ENCODE measurements at regions not wholly inside any gene's neighbourhood (a gene's known extent, or its start where the extent isn't known, plus 50 kb on each side); places are given as distances from the start of the nearest gene placed in this dataset.

DNA sequence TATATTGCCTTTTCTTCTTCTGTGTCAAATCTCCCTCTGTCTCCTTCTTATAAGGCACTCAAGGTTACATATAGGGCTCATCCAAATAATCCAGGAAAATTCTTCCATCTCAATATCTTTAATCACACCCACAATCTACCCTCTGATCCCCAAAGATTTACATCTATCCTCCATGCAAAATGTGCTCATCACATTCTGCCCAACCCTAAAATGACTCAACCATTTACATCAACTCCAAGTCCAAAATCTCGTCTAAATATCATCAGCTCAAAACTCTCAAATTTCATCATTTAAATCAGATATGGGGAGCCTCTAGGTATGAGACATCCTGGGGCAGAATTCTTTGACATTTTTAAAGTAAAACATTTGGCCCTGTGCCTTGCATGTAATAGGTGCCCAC lies 1349.8 kb downstream of the SUCLG1 start:
- ATAC-seq (no peak), DNase-seq (peak; percentile 22)
- intact Hi-C loops (cut with micrococcal nuclease), result no loop called here

DNA sequence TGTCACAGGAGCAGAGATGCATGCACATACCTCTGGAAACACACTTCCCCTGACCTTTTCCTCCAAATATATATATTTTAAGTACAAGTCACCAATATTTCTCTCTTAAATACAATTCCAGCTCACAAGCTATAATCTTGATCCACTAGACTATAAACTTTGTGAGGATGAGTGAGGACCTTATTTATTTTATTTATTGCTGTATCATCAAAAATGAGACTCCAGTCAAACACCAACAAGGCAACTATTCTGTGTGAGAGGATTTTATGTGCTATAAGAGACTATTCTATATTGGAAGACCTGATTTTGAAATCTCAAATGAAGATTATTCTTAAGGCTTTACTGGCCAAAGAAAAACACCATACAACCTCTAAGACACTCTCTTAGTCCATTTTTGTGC lies 1352.2 kb downstream of the SUCLG1 start:
- H3K4me3 ChIP-seq (ENCODE audit: low read length), result no peak overlapping the region
- no peak overlapping the region for H2AFZ ChIP-seq (ENCODE audit: low read length)
- no peaks in the 10 kb centered on the region for H3F3A ChIP-seq (ENCODE audit: low read length, unreplicated experiment)
- no peaks in the 10 kb centered on the region for H3K27me3 ChIP-seq (ENCODE audit: low read length)
- POLR2A ChIA-PET (ENCODE audit: unreplicated experiment), result no interaction called here
- peaks cover 18% of the 10 kb centered on the region for H3K4me1 ChIP-seq (ENCODE audit: insufficient read depth, low read length)
- no peak overlapping the region for H3K4me2 ChIP-seq (ENCODE audit: low read length)
- BruUV-seq (replicated peaks), result no TSS peak
- no peak overlapping the region for H3K27ac ChIP-seq (ENCODE audit: low read length)
- intact Hi-C loops (cut with micrococcal nuclease), result no loop called here
- no peaks in the 10 kb centered on the region for H3K36me3 ChIP-seq (ENCODE audit: low read depth, low read length)
- DNase-seq (no peak), ATAC-seq (no peak)
- no peak overlapping the region for H3K9ac ChIP-seq (ENCODE audit: low read length)
- H3K9me2 ChIP-seq (replicated peaks; ENCODE audit: low read length), result no peaks in the 10 kb centered on the region
- TF ChIP-seq, protein P1, sequence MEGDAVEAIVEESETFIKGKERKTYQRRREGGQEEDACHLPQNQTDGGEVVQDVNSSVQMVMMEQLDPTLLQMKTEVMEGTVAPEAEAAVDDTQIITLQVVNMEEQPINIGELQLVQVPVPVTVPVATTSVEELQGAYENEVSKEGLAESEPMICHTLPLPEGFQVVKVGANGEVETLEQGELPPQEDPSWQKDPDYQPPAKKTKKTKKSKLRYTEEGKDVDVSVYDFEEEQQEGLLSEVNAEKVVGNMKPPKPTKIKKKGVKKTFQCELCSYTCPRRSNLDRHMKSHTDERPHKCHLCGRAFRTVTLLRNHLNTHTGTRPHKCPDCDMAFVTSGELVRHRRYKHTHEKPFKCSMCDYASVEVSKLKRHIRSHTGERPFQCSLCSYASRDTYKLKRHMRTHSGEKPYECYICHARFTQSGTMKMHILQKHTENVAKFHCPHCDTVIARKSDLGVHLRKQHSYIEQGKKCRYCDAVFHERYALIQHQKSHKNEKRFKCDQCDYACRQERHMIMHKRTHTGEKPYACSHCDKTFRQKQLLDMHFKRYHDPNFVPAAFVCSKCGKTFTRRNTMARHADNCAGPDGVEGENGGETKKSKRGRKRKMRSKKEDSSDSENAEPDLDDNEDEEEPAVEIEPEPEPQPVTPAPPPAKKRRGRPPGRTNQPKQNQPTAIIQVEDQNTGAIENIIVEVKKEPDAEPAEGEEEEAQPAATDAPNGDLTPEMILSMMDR (conservative IDR thresholded peaks at IDR 0.05; ENCODE audit: low read depth, low read length), result no peak
- TF ChIP-seq EZH2 (IDR thresholded peaks at IDR 0.05; ENCODE audit: low read length, unreplicated experiment) (no peak), EZH2phosphoT487 (IDR thresholded peaks at IDR 0.05; ENCODE audit: borderline replicate concordance, low read length) (no peak)
- CTCF ChIA-PET, result no interaction called here
- no peaks in the 10 kb centered on the region for H4K20me1 ChIP-seq (ENCODE audit: low read length)
- no peaks in the 10 kb centered on the region for H3K9me3 ChIP-seq (ENCODE audit: low read length)
- no peaks in the 10 kb centered on the region for H3K79me2 ChIP-seq (ENCODE audit: low read length)

More for the DNA sequence above, 1349.8 kb downstream of the SUCLG1 start:
- Histone ChIP-seq H3K27ac (ENCODE audit: low read length) (no peak overlapping the region), H3K79me2 (ENCODE audit: low read length) (no peaks in the 10 kb centered on the region), H3K4me2 (ENCODE audit: low read length) (no peak overlapping the region), H3K9me2 (replicated peaks; ENCODE audit: low read length) (no peaks in the 10 kb centered on the region), H3K27me3 (ENCODE audit: low read length) (no peaks in the 10 kb centered on the region), H3K4me1 (ENCODE audit: insufficient read depth, low read length) (peaks cover 15% of the 10 kb centered on the region), H3K36me3 (ENCODE audit: low read depth, low read length) (no peaks in the 10 kb centered on the region), H2AFZ (ENCODE audit: low read length) (no peak overlapping the region), H4K20me1 (ENCODE audit: low read length) (no peaks in the 10 kb centered on the region), H3K9me3 (ENCODE audit: low read length) (no peaks in the 10 kb centered on the region), H3F3A (ENCODE audit: low read length, unreplicated experiment) (no peaks in the 10 kb centered on the region), H3K9ac (ENCODE audit: low read length) (no peak overlapping the region), H3K4me3 (ENCODE audit: low read length) (no peak overlapping the region)
- POLR2A ChIA-PET (ENCODE audit: unreplicated experiment), result no interaction called here
- CTCF ChIA-PET, result no interaction called here
- TF ChIP-seq EZH2 (IDR thresholded peaks at IDR 0.05; ENCODE audit: low read length, unreplicated experiment) (no peak), EZH2phosphoT487 (IDR thresholded peaks at IDR 0.05; ENCODE audit: borderline replicate concordance, low read length) (no peak)
- TF ChIP-seq, protein P1 (conservative IDR thresholded peaks at IDR 0.05; ENCODE audit: low read depth, low read length), result no peak
- BruUV-seq (replicated peaks), result no TSS peak

DNA sequence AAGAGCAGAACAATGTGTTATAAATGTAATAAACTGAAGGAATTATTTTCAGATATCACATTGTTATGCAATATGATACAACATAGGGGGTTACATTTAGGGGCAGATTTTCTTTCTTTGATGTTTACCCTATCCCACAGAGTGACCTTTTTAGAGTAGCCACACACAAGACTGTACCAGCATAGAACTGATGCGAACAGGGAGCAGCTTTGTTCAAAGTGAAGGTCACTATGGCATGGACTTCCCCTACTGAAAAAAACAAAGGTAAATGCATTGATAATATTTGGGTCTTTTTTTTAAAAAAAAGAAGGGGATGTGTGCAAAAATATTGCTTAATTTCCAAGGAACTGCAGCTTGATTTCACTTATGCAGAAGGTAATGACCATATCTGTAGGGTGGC lies 1354.9 kb downstream of the SUCLG1 start:
- Histone ChIP-seq H2AFZ (ENCODE audit: low read length) (0 out of 2 replicates have a peak overlapping the region, but pooled peaks have one; percentile 19), H3K4me2 (ENCODE audit: low read length) (peak overlapping the region; percentile 29), H3K27me3 (ENCODE audit: low read length) (no peaks in the 10 kb centered on the region), H3K27ac (ENCODE audit: low read length) (peak overlapping the region; percentile 33; the same call in 1 of the 2 replicates), H3K9me3 (ENCODE audit: low read length) (no peaks in the 10 kb centered on the region), H3K4me3 (ENCODE audit: low read length) (no peak overlapping the region), H3K4me1 (ENCODE audit: insufficient read depth, low read length) (peaks cover 18% of the 10 kb centered on the region), H3K79me2 (ENCODE audit: low read length) (no peaks in the 10 kb centered on the region), H4K20me1 (ENCODE audit: low read length) (no peaks in the 10 kb centered on the region), H3F3A (ENCODE audit: low read length, unreplicated experiment) (no peaks in the 10 kb centered on the region), H3K36me3 (ENCODE audit: low read depth, low read length) (no peaks in the 10 kb centered on the region), H3K9ac (ENCODE audit: low read length) (no peak overlapping the region), H3K9me2 (replicated peaks; ENCODE audit: low read length) (no peaks in the 10 kb centered on the region)
- ChIA-PET POLR2A (ENCODE audit: unreplicated experiment) (no interaction called here), CTCF (interaction anchor here (0.5 kb wide), 1 partner anchor 92 kb away, joined by 3 read pairs; no protein-coding TSS in a partner anchor)
- TF ChIP-seq EZH2 (IDR thresholded peaks at IDR 0.05; ENCODE audit: low read length, unreplicated experiment) (no peak), EZH2phosphoT487 (IDR thresholded peaks at IDR 0.05; ENCODE audit: borderline replicate concordance, low read length) (no peak)
- TF ChIP-seq, protein P1 (conservative IDR thresholded peaks at IDR 0.05; ENCODE audit: low read depth, low read length), result no peak
- BruUV-seq (replicated peaks), result no TSS peak
- ATAC-seq (peak; percentile 13; the same call in 1 of the 2 replicates), DNase-seq (no peak)
- intact Hi-C loops (cut with micrococcal nuclease), result no loop called here
